ENCODE measurements at regions not wholly inside any gene's neighbourhood (a gene's known extent, or its start where the extent isn't known, plus 50 kb on each side); places are given as distances from the start of the nearest gene placed in this dataset.

GRCh38 chr12:105706321-105706972 lies 376.0 kb downstream of the C12orf75 start:
- no peak for DNase-seq (ENCODE audit: low spot score)
- Histone ChIP-seq H3K36me3 (no peaks in the 10 kb centered on the region), H3K27ac (no peak overlapping the region), H3K4me3 (no peak overlapping the region), H3K9me3 (no peaks in the 10 kb centered on the region), H3K27me3 (replicated peaks; ENCODE audit: insufficient read depth) (no peaks in the 10 kb centered on the region), H3K4me1 (replicated peaks) (no peaks in the 10 kb centered on the region)
- intact Hi-C loops (cut with DNase I): loop anchor here (1.0 kb wide), 1 partner anchor 430 kb away; no protein-coding TSS in a partner anchor
- 81% methylated on average over 8 of the region's 8 CpGs for WGBS
- TF ChIP-seq CTCF (IDR thresholded peaks at IDR 0.05): no peak
- no peak for TF ChIP-seq POLR2AphosphoS5 (IDR thresholded peaks at IDR 0.05)
- TF ChIP-seq POLR2A (IDR thresholded peaks at IDR 0.05): no peak

DNA sequence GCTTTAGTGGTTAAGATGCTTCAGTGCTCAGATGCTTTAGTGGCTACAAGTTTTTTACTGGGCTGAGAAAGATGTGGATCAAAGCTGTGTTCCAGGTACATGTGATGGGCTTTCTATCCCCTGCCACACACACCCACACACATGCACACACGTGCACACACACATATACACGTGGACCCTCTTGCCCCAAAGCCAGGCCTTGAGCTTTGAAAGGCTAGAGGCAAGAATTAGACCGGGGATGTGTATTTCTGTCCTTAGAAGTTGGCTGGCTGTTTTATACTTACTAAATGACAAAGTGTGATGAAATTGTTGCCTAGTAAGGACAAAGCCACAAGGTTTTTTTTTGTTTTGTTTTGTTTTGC lies 376.5 kb downstream of the C12orf75 start:
- Histone ChIP-seq H3K27ac (no peak overlapping the region), H3K4me1 (replicated peaks) (no peaks in the 10 kb centered on the region), H3K36me3 (no peaks in the 10 kb centered on the region), H3K9me3 (no peaks in the 10 kb centered on the region), H3K4me3 (no peak overlapping the region), H3K27me3 (replicated peaks; ENCODE audit: insufficient read depth) (no peaks in the 10 kb centered on the region)
- no peak for DNase-seq (ENCODE audit: low spot score)
- intact Hi-C loops (cut with DNase I): loop anchor here (1.0 kb wide), 1 partner anchor 429 kb away; no protein-coding TSS in a partner anchor
- 93% methylated on average over 3 of the region's 3 CpGs for WGBS
- TF ChIP-seq POLR2A (IDR thresholded peaks at IDR 0.05) (no peak), CTCF (IDR thresholded peaks at IDR 0.05) (no peak), POLR2AphosphoS5 (IDR thresholded peaks at IDR 0.05) (no peak)

DNA sequence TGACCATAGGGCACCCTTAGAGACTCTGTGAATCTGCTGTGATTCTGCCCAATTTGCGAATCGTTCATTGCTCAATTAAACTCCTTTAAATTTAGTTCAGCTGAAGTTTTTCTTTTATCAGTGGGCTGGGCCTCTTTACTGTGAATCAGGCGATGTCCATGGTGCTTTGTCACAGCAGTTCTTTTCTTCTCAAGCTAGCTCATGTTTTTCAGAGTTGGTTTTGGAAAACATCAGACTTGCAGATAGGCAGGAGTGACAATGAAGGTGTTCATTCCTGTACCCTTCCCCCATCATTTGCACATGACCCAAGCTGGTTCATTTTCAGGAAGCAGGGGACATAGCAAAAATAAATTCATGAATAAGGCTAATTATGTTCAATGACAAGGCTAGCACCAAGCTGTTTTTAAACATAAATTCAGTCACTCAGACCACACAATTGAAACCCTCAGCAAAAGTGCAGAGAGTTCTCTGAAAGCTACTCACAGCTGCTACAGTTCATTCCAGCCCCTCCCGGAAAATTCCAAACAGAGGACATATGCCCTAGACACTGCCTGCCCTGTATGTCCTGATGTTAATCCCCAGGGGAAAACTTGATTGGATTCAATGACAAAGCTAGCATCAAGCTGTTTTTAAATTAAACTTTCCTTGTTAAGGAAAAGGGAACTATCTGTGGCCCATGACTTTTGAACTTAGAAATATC lies 383.3 kb downstream of the C12orf75 start:
- Histone ChIP-seq H3K4me1 (replicated peaks) (no peaks in the 10 kb centered on the region), H3K27ac (no peak overlapping the region), H3K36me3 (no peaks in the 10 kb centered on the region), H3K9me3 (no peaks in the 10 kb centered on the region), H3K4me3 (no peak overlapping the region), H3K27me3 (replicated peaks; ENCODE audit: insufficient read depth) (no peaks in the 10 kb centered on the region)
- 80% methylated on average over 4 of the region's 4 CpGs for WGBS
- TF ChIP-seq CTCF (IDR thresholded peaks at IDR 0.05): no peak
- no peak for TF ChIP-seq POLR2A (IDR thresholded peaks at IDR 0.05)
- no peak for TF ChIP-seq POLR2AphosphoS5 (IDR thresholded peaks at IDR 0.05)
- intact Hi-C loops (cut with DNase I): no loop called here
- DNase-seq (ENCODE audit: low spot score): no peak

GRCh38 chr12:105716621-105717020 lies 386.1 kb downstream of the C12orf75 start:
- no peak for TF ChIP-seq POLR2A (IDR thresholded peaks at IDR 0.05)
- TF ChIP-seq CTCF (IDR thresholded peaks at IDR 0.05): no peak
- no peak for TF ChIP-seq POLR2AphosphoS5 (IDR thresholded peaks at IDR 0.05)
- H3K36me3 ChIP-seq: no peaks in the 10 kb centered on the region
- H3K27me3 ChIP-seq (replicated peaks; ENCODE audit: insufficient read depth): no peaks in the 10 kb centered on the region
- DNase-seq (ENCODE audit: low spot score): no peak
- intact Hi-C loops (cut with DNase I): no loop called here
- H3K4me3 ChIP-seq: no peak overlapping the region
- H3K4me1 ChIP-seq (replicated peaks): no peaks in the 10 kb centered on the region
- no peak overlapping the region for H3K27ac ChIP-seq
- H3K9me3 ChIP-seq: no peaks in the 10 kb centered on the region
- 94% methylated on average over 5 of the region's 5 CpGs for WGBS
